SK-N-SH (cell line): ENCODE measurements at regions not wholly inside any gene's neighbourhood (a gene's known extent, or its start where the extent isn't known, plus 50 kb on each side); places are given as distances from the start of the nearest gene placed in this dataset.

Experiments used
- CTCF ChIA-PET: fragments of 300-600, 350-600 bp; formaldehyde crosslinking; extraction: SDS; loops from one replicate; lab custom pipeline; 2021; lab: Yijun Ruan, JAX
- POLR2A ChIA-PET: fragments of 350-600 bp; sonication (Branson Sonifier 250); formaldehyde crosslinking; extraction: SDS; loops from one replicate; lab custom pipeline; 2020; ENCODE audit warnings: antibody characterized with exemption, inconsistent platforms; lab: Yijun Ruan, JAX
- DNase-seq: peaks from one replicate; pipeline ENCODE4 v3.0.0; 2012
- H2AFZ ChIP-seq: fragments of 200-600 bp; sonication (generic); 2 replicates; pipeline ENCODE4 v1.8.1; 2016; ENCODE audit warnings: antibody characterized with exemption, mild to moderate bottlenecking, low read depth
- H3F3A ChIP-seq: fragments of 200-600 bp; sonication (generic); replicated peaks from 2 replicates; pipeline ENCODE3; 2016; ENCODE audit warnings: antibody characterized with exemption, mild to moderate bottlenecking; ENCODE audit not compliant: insufficient read depth
- H3K27ac ChIP-seq, 2 experiments: fragments of 200-500 bp in 1 of 2; fragments of 200-600 bp in 1 of 2; sonication (Bioruptor generic) in 1 of 2; sonication (generic), shearing (Covaris generic) in 1 of 2; 2 replicates each; pipeline versions ENCODE4 v1.5.1 to v1.6.1; 2014 to 2016; ENCODE audit warnings: low read depth in 2 of 2, inconsistent platforms in 1 of 2, low read length in 1 of 2, mild to moderate bottlenecking in 1 of 2, mixed read lengths in 1 of 2
- H3K27me3 ChIP-seq: fragments of 200-600 bp; sonication (generic), shearing (Covaris generic); 2 replicates; pipeline ENCODE4 v1.6.1; 2016; ENCODE audit warnings: mixed run types; ENCODE audit not compliant: insufficient read depth
- H3K36me3 ChIP-seq, 2 experiments: fragments of 200-500 bp in 1 of 2; fragments of 200-600 bp in 1 of 2; sonication (Bioruptor generic) in 1 of 2; sonication (generic) in 1 of 2; replicated peaks in 1 of 2; 2 replicates each; pipeline versions ENCODE3 to v1.5.1; 2014 to 2016; ENCODE audit warnings: low read length in 1 of 2, mild to moderate bottlenecking in 1 of 2; ENCODE audit not compliant: insufficient read depth in 2 of 2, control insufficient read depth in 1 of 2
- H3K4me1 ChIP-seq, 2 experiments: fragments of 200-500 bp in 1 of 2; fragments of 200-600 bp in 1 of 2; sonication (Bioruptor generic) in 1 of 2; sonication (generic), shearing (Covaris generic) in 1 of 2; 2 replicates each; pipeline versions ENCODE4 v1.5.1 to v1.6.1; 2014 to 2016; ENCODE audit warnings: low read depth in 1 of 2, low read length in 1 of 2, mixed run types in 1 of 2; ENCODE audit not compliant: insufficient read depth in 2 of 2, control insufficient read depth in 1 of 2
- H3K4me2 ChIP-seq: fragments of 200-600 bp; sonication (generic), shearing (Covaris generic); 2 replicates; pipeline ENCODE4 v1.6.1; 2017; ENCODE audit warnings: mixed run types
- H3K4me3 ChIP-seq, 2 experiments: fragments of 200-500 bp in 1 of 2; fragments of 200-600 bp in 1 of 2; sonication (Bioruptor generic) in 1 of 2; sonication (generic), shearing (Covaris generic) in 1 of 2; 2 replicates each; pipeline versions ENCODE4 v1.5.1 to v1.8.1; 2014 to 2016; ENCODE audit warnings: low read depth in 2 of 2, inconsistent platforms in 1 of 2, low read length in 1 of 2, mild to moderate bottlenecking in 1 of 2, mixed read lengths in 1 of 2, moderate library complexity in 1 of 2
- H3K79me2 ChIP-seq: fragments of 200-600 bp; sonication (generic); 2 replicates; pipeline ENCODE4 v1.8.1; 2017; ENCODE audit warnings: mild to moderate bottlenecking; ENCODE audit not compliant: insufficient read depth
- H3K9ac ChIP-seq: fragments of 200-600 bp; sonication (generic); 2 replicates; pipeline ENCODE4 v1.6.1; 2017; ENCODE audit warnings: mixed run types
- H3K9me2 ChIP-seq: fragments of 200-600 bp; sonication (generic); 2 replicates; pipeline ENCODE4 v1.6.1; 2017; ENCODE audit warnings: mixed run types
- H3K9me3 ChIP-seq: fragments of 200-600 bp; sonication (generic); 2 replicates; pipeline ENCODE4 v1.6.1; 2017; ENCODE audit warnings: mixed run types, mild to moderate bottlenecking, moderate library complexity
- H4K20me1 ChIP-seq: fragments of 200-600 bp; sonication (generic); 2 replicates; pipeline ENCODE4 v1.6.1; 2017; ENCODE audit warnings: mild to moderate bottlenecking, mixed run types; ENCODE audit not compliant: insufficient read depth
- ELF1 ChIP-seq: IDR thresholded peaks from 2 replicates; pipeline ENCODE4 v1.4.0; 2012
- EZH2phosphoT487 ChIP-seq: fragments of 200-600 bp; sonication (generic); IDR thresholded peaks from 2 replicates; pipeline ENCODE4 v1.6.1; 2017; ENCODE audit warnings: low read depth, mixed run types, mild to moderate bottlenecking, antibody characterized with exemption, moderate library complexity, borderline replicate concordance
- GATA2 ChIP-seq: sonication (generic); formaldehyde crosslinking; IDR thresholded peaks from 2 replicates; pipeline ENCODE4 v1.5.0; 2020; ENCODE audit warnings: mild to moderate bottlenecking, missing genetic modification reagents
- MEF2A ChIP-seq: IDR thresholded peaks from 2 replicates; pipeline ENCODE4 v1.4.0; 2012; ENCODE audit warnings: low read depth, borderline replicate concordance
- RFX5 ChIP-seq: IDR thresholded peaks from 2 replicates; pipeline ENCODE4 v1.6.1; 2012; ENCODE audit warnings: mild to moderate bottlenecking, improper control_type of control experiment, low read length
- YY1 ChIP-seq: IDR thresholded peaks from 2 replicates; pipeline ENCODE4 v1.4.0; 2012; ENCODE audit warnings: low read depth, mild to moderate bottlenecking
- WGBS: methylation state at CpG from one replicate; pipeline ENCODE4 v1.1.6; 2017; ENCODE audit warnings: low lambda C conversion rate; 5-methylcytosine and 5-hydroxymethylcytosine counted together
- TF ChIP-seq, protein P1 (sequence below): IDR thresholded peaks from 2 replicates; pipeline ENCODE4 v1.4.0; 2012; ENCODE audit warnings: low read depth, borderline replicate concordance
- TF ChIP-seq, protein P2 (sequence below): fragments of 200-600 bp; sonication (generic); IDR thresholded peaks from 2 replicates; pipeline ENCODE4 v1.6.1; 2017; ENCODE audit warnings: antibody characterized with exemption, mild to moderate bottlenecking, moderate library complexity
- TF ChIP-seq, protein P3 (sequence below): IDR thresholded peaks from 2 replicates; pipeline ENCODE4 v1.6.1; 2012; ENCODE audit warnings: mild to moderate bottlenecking, low read depth, low read length, moderate library complexity

DNA sequence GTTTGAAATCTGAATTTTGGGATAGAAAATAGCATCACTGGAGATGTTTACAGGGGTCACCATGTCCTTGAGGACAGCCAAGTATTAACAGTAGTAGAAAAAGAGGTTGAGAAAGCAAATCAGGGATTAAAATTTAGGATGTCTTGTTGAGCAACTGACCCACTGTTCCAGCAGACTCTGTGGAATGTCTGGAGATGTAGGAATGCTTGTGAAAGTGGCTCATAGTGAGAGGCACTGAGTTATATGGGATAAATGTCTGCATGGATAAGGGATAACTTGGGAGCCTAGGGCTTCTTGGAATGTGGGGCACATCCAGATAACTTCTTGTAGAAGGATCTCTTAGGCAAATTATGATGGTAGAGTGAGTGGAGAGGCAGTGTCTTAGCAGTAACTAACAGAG, 495.0 kb downstream of the TMX3 start:
- no peak overlapping the region for H3K27ac ChIP-seq
- peak overlapping the region; percentile 41; the same call in 1 of the 2 replicates for H2AFZ ChIP-seq
- H3K9ac ChIP-seq: no peak overlapping the region
- ChIA-PET POLR2A (no interaction called here), CTCF (no interaction called here)
- no peaks in the 10 kb centered on the region for H4K20me1 ChIP-seq
- H3K4me2 ChIP-seq: no peak overlapping the region
- H3K36me3 ChIP-seq: no peaks in the 10 kb centered on the region
- no peaks in the 10 kb centered on the region for H3K9me3 ChIP-seq
- TF ChIP-seq ELF1 (no peak), YY1 (no peak), RFX5 (no peak)
- TF ChIP-seq, protein P1, sequence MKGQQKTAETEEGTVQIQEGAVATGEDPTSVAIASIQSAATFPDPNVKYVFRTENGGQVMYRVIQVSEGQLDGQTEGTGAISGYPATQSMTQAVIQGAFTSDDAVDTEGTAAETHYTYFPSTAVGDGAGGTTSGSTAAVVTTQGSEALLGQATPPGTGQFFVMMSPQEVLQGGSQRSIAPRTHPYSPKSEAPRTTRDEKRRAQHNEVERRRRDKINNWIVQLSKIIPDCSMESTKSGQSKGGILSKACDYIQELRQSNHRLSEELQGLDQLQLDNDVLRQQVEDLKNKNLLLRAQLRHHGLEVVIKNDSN: no peak
- no peak for DNase-seq
- no peaks in the 10 kb centered on the region for H3F3A ChIP-seq
- no peaks in the 10 kb centered on the region for H3K79me2 ChIP-seq
- H3K9me2 ChIP-seq: no peaks in the 10 kb centered on the region
- H3K4me3 ChIP-seq: no peak overlapping the region
- peaks cover 0 to 8% of the 10 kb centered on the region in 2 experiments; a peak in 2 of 4 replicates for H3K4me1 ChIP-seq
- no peaks in the 10 kb centered on the region for H3K27me3 ChIP-seq

DNA sequence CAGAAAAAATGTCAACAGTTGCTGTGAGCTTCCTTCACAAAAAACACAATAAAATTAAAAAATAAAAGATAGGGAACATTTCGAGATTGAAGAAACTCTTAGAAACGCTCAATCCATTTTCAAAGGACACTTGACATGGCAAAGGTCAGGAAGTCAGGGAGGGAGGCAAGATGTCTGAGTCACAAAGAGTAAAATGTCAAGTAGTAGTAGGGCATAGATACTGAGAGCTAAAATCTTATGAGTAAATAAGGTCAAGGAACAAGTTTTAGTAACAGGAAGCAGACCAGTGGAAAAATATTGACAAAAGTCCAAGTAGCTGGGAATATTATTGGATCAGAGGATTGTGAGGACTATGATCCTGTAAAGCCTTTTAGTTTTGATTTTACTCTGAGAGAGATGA, 495.6 kb downstream of the TMX3 start:
- TF ChIP-seq, protein P2, sequence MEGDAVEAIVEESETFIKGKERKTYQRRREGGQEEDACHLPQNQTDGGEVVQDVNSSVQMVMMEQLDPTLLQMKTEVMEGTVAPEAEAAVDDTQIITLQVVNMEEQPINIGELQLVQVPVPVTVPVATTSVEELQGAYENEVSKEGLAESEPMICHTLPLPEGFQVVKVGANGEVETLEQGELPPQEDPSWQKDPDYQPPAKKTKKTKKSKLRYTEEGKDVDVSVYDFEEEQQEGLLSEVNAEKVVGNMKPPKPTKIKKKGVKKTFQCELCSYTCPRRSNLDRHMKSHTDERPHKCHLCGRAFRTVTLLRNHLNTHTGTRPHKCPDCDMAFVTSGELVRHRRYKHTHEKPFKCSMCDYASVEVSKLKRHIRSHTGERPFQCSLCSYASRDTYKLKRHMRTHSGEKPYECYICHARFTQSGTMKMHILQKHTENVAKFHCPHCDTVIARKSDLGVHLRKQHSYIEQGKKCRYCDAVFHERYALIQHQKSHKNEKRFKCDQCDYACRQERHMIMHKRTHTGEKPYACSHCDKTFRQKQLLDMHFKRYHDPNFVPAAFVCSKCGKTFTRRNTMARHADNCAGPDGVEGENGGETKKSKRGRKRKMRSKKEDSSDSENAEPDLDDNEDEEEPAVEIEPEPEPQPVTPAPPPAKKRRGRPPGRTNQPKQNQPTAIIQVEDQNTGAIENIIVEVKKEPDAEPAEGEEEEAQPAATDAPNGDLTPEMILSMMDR: no peak
- no peak for TF ChIP-seq MEF2A
- TF ChIP-seq YY1: no peak
- no peak for TF ChIP-seq GATA2 (CRISPR knock-in tag)
- TF ChIP-seq, protein P1: no peak
- TF ChIP-seq EZH2phosphoT487: no peak
- TF ChIP-seq, protein P3, sequence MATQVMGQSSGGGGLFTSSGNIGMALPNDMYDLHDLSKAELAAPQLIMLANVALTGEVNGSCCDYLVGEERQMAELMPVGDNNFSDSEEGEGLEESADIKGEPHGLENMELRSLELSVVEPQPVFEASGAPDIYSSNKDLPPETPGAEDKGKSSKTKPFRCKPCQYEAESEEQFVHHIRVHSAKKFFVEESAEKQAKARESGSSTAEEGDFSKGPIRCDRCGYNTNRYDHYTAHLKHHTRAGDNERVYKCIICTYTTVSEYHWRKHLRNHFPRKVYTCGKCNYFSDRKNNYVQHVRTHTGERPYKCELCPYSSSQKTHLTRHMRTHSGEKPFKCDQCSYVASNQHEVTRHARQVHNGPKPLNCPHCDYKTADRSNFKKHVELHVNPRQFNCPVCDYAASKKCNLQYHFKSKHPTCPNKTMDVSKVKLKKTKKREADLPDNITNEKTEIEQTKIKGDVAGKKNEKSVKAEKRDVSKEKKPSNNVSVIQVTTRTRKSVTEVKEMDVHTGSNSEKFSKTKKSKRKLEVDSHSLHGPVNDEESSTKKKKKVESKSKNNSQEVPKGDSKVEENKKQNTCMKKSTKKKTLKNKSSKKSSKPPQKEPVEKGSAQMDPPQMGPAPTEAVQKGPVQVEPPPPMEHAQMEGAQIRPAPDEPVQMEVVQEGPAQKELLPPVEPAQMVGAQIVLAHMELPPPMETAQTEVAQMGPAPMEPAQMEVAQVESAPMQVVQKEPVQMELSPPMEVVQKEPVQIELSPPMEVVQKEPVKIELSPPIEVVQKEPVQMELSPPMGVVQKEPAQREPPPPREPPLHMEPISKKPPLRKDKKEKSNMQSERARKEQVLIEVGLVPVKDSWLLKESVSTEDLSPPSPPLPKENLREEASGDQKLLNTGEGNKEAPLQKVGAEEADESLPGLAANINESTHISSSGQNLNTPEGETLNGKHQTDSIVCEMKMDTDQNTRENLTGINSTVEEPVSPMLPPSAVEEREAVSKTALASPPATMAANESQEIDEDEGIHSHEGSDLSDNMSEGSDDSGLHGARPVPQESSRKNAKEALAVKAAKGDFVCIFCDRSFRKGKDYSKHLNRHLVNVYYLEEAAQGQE: no peak
- Histone ChIP-seq H3K4me1 (peaks cover 0 to 8% of the 10 kb centered on the region in 2 experiments; a peak in 2 of 4 replicates), H3K4me2 (no peak overlapping the region), H3K4me3 (no peak overlapping the region), H3K27me3 (no peaks in the 10 kb centered on the region), H2AFZ (0 out of 2 replicates have a peak overlapping the region, but pooled peaks have one; percentile 41), H3K9me3 (no peaks in the 10 kb centered on the region), H3K27ac (no peak overlapping the region), H3K9ac (no peak overlapping the region), H4K20me1 (no peaks in the 10 kb centered on the region), H3K36me3 (no peaks in the 10 kb centered on the region), H3F3A (no peaks in the 10 kb centered on the region), H3K79me2 (no peaks in the 10 kb centered on the region), H3K9me2 (no peaks in the 10 kb centered on the region)
- POLR2A ChIA-PET: no interaction called here
- CTCF ChIA-PET: no interaction called here
- WGBS: 92% methylated on average over 2 of the region's 2 CpGs
- DNase-seq: no peak
